ENCODE measurements at regions not wholly inside any gene's neighbourhood (a gene's known extent, or its start where the extent isn't known, plus 50 kb on each side); places are given as distances from the start of the nearest gene placed in this dataset.
A peak's percentile ranks its signal among the peaks of the same experiment; 100 is the strongest.

GRCh38 chr11:8807544-8808225, 103.3 kb upstream of the AKIP1 start:
- ChIA-PET POLR2A (ENCODE audit: low non-redundant PET) (no interaction called here), CTCF (interaction anchor here (0.8 kb wide), 1 partner anchor 40 kb away, joined by 4 read pairs; no protein-coding TSS in a partner anchor)
- TF ChIP-seq, protein P1, sequence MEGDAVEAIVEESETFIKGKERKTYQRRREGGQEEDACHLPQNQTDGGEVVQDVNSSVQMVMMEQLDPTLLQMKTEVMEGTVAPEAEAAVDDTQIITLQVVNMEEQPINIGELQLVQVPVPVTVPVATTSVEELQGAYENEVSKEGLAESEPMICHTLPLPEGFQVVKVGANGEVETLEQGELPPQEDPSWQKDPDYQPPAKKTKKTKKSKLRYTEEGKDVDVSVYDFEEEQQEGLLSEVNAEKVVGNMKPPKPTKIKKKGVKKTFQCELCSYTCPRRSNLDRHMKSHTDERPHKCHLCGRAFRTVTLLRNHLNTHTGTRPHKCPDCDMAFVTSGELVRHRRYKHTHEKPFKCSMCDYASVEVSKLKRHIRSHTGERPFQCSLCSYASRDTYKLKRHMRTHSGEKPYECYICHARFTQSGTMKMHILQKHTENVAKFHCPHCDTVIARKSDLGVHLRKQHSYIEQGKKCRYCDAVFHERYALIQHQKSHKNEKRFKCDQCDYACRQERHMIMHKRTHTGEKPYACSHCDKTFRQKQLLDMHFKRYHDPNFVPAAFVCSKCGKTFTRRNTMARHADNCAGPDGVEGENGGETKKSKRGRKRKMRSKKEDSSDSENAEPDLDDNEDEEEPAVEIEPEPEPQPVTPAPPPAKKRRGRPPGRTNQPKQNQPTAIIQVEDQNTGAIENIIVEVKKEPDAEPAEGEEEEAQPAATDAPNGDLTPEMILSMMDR (conservative IDR thresholded peaks at IDR 0.05; ENCODE audit: low read depth) = no peak

DNA sequence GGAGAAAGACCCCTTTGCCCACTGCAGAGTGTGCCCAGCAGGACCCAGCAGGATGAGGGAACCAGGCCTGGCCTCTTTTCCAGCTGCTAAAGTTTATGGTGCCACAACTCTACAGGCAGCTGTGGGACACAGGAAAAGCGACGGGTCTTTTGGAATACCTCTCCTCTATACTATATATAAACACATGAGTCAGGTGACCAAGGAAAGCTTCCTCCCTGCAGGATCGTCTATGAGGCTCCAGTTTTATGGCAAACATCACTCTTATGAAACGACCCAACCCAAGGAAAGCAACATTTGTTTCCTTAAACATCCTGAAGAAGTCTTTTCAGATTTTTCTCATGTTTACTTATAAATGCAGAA, 102.8 kb upstream of the AKIP1 start:
- TF ChIP-seq, protein P1 (conservative IDR thresholded peaks at IDR 0.05; ENCODE audit: low read depth) = no peak
- H3K27ac ChIP-seq = peak overlapping the region; percentile 98
- ChIA-PET CTCF (interaction anchor here (0.6 to 0.8 kb wide), 2 partner anchors 40 to 718 kb away, joined by 3 to 4 read pairs; no protein-coding TSS in a partner anchor), POLR2A (ENCODE audit: low non-redundant PET) (interaction anchor here (0.7 kb wide), 1 partner anchor 120 kb away, joined by 3 read pairs; no protein-coding TSS in a partner anchor)
- DNase-seq (ENCODE audit: low spot score) = peak; percentile 23

More at GRCh38 chr11:8807544-8808225, 103.3 kb upstream of the AKIP1 start:
- DNase-seq (ENCODE audit: low spot score) = peak; percentile 71
- H3K27ac ChIP-seq = peak overlapping the region; percentile 98

GRCh38 chr11:8809241-8809938, 101.6 kb upstream of the AKIP1 start:
- ChIA-PET CTCF (interaction anchor here (0.6 to 1.0 kb wide), 3 partner anchors 45 to 150 kb away, joined by 3 to 4 read pairs (median 4); no protein-coding TSS in a partner anchor), POLR2A (ENCODE audit: low non-redundant PET) (interaction anchor here (1.8 kb wide), 1 partner anchor 127 kb away, joined by 8 read pairs; the partner anchor contains the start of genes RPL27A and TRIM66)
- DNase-seq (ENCODE audit: low spot score) = peak; percentile 20
- H3K27ac ChIP-seq = peak overlapping the region; percentile 98
- TF ChIP-seq, protein P1 (conservative IDR thresholded peaks at IDR 0.05; ENCODE audit: low read depth) = no peak

GRCh38 chr11:8809939-8810539, 101.0 kb upstream of the AKIP1 start:
- ChIA-PET POLR2A (ENCODE audit: low non-redundant PET) (interaction anchor here (0.7 to 1.8 kb wide), 7 partner anchors 17 to 557 kb away, joined by 3 to 8 read pairs (median 4); partner anchors contain the start of genes RPL27A and TRIM66), CTCF (interaction anchor here (0.6 kb wide), 3 partner anchors 45 to 88 kb away, joined by 3 to 4 read pairs (median 4); no protein-coding TSS in a partner anchor)
- no peak for DNase-seq (ENCODE audit: low spot score)
- H3K27ac ChIP-seq = peak overlapping the region; percentile 98
- TF ChIP-seq, protein P1 (conservative IDR thresholded peaks at IDR 0.05; ENCODE audit: low read depth) = no peak

GRCh38 chr11:8810540-8811301, 100.3 kb upstream of the AKIP1 start:
- DNase-seq (ENCODE audit: low spot score) = peak; percentile 85
- POLR2A ChIA-PET (ENCODE audit: low non-redundant PET) = interaction anchor here (0.7 to 1.8 kb wide), 8 partner anchors 16 to 557 kb away, joined by 3 to 8 read pairs (median 4); partner anchors contain the start of genes RPL27A and TRIM66
- peak overlapping the region; percentile 98 for H3K27ac ChIP-seq
- CTCF ChIA-PET = interaction anchor here (0.6 to 0.8 kb wide), 3 partner anchors 61 to 148 kb away, joined by 3 to 8 read pairs (median 3); no protein-coding TSS in a partner anchor
- TF ChIP-seq, protein P1 (conservative IDR thresholded peaks at IDR 0.05; ENCODE audit: low read depth) = no peak

Data from RWPE1 (cell line).